ENCODE measurements at regions not wholly inside any gene's neighbourhood (a gene's known extent, or its start where the extent isn't known, plus 50 kb on each side); places are given as distances from the start of the nearest gene placed in this dataset.

DNA sequence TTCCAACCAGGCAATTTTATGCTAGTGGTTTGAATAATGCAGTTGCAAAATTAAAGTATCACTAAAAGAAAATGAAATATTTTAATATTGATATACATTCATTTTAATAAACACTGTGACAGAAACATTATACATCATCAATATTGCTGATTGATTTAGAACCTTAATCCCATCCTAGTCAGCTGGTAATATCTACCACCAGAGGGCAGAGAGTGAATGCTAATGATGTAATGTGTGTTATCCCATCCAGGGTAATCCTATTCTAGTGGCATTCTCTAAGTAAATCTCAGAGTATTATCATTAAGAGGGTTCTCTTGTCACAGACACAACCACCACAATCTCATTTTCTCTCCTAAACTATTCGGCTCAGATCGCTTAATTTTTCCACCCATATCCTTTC lies 477.4 kb downstream of the CPS1 start:
- no peak for TF ChIP-seq GATA2 (IDR thresholded peaks at IDR 0.05; ENCODE audit: low read depth, low read length)
- no peak for TF ChIP-seq GATA3 (IDR thresholded peaks at IDR 0.05; ENCODE audit: low read depth, low read length)
